ENCODE measurements at regions not wholly inside any gene's neighbourhood (a gene's known extent, or its start where the extent isn't known, plus 50 kb on each side); places are given as distances from the start of the nearest gene placed in this dataset.
A peak's percentile ranks its signal among the peaks of the same experiment; 100 is the strongest.

- no peak for DNase-seq
These were observed 50.5 kb upstream of the ZNF438 start for GRCh38 chr10:31081937-31082840.

- DNase-seq: peak; percentile 28
These were observed 52.1 kb upstream of the ZNF438 start for GRCh38 chr10:31083765-31084184.

- DNase-seq: no peak
These were observed 55.3 kb upstream of the ZNF438 start for GRCh38 chr10:31087011-31087410.

- DNase-seq: no peak
These were observed 56.2 kb upstream of the ZNF438 start for GRCh38 chr10:31087851-31088250.

- no peak for DNase-seq
These were observed 59.4 kb upstream of the ZNF438 start for GRCh38 chr10:31090894-31091607.

GRCh38 chr10:31095677-31096560 is 64.3 kb upstream of the ZNF438 start:
- DNase-seq: no peak

- DNase-seq: no peak
These were observed 66.4 kb upstream of the ZNF438 start for GRCh38 chr10:31098046-31098445.

GRCh38 chr10:31099094-31099493 is 67.4 kb upstream of the ZNF438 start:
- DNase-seq: no peak

GRCh38 chr10:31099664-31100063 is 68.0 kb upstream of the ZNF438 start:
- no peak for DNase-seq

- no peak for DNase-seq
These were observed 68.5 kb upstream of the ZNF438 start for GRCh38 chr10:31100115-31100601.

- no peak for DNase-seq
These were observed 69.0 kb upstream of the ZNF438 start for GRCh38 chr10:31100662-31101061.

GRCh38 chr10:31101123-31101522 is 69.5 kb upstream of the ZNF438 start:
- no peak for DNase-seq

GRCh38 chr10:31102421-31102820 is 70.8 kb upstream of the ZNF438 start:
- DNase-seq: no peak

- DNase-seq: peak; percentile 45
These were observed 71.4 kb upstream of the ZNF438 start for GRCh38 chr10:31103112-31103511.

GRCh38 chr10:31112961-31113360 is 81.3 kb upstream of the ZNF438 start:
- DNase-seq: no peak

- no peak for DNase-seq
These were observed 84.6 kb upstream of the ZNF438 start for GRCh38 chr10:31116226-31116625.

- DNase-seq: no peak
These were observed 86.9 kb upstream of the ZNF438 start for GRCh38 chr10:31118556-31118955.

- DNase-seq: no peak
These were observed 88.7 kb upstream of the ZNF438 start for GRCh38 chr10:31120392-31120791.

GRCh38 chr10:31120961-31121685 is 89.5 kb upstream of the ZNF438 start:
- DNase-seq: no peak

GRCh38 chr10:31121757-31122577 is 90.3 kb upstream of the ZNF438 start:
- DNase-seq: no peak

GRCh38 chr10:31123946-31124345 is 92.3 kb upstream of the ZNF438 start:
- no peak for DNase-seq

Measured in retina (tissue), 1 donor.